GM18870 (cell line): ENCODE measurements at regions not wholly inside any gene's neighbourhood (a gene's known extent, or its start where the extent isn't known, plus 50 kb on each side); places are given as distances from the start of the nearest gene placed in this dataset.
"Not testable (repeated sequence)": the region's sequence is repeated elsewhere in the genome, so short reads cannot be mapped to it uniquely, and the experiment has no call there.

ENCODE experiments used
- ATAC-seq: cut with Tn5 transposase; IDR thresholded peaks from one replicate; pipeline ENCODE4 v1.9.1; 2021; ENCODE audit warnings: moderate library complexity; ENCODE audit not compliant: unreplicated experiment

- peak; percentile 43 for ATAC-seq
Observed at GRCh38 chr9:33623658-33624586, 99.9 kb downstream of the ANKRD18B start.

- ATAC-seq = not testable (repeated sequence)
Observed at GRCh38 chr9:33628318-33628717, 104.3 kb downstream of the ANKRD18B start.

- no peak for ATAC-seq
Observed at GRCh38 chr9:33628865-33629410, 104.9 kb downstream of the ANKRD18B start.

- no peak for ATAC-seq
Observed at GRCh38 chr9:33633636-33634035, 109.6 kb downstream of the ANKRD18B start.

- ATAC-seq = no peak
Observed at GRCh38 chr9:33637881-33638280, 113.8 kb downstream of the ANKRD18B start.

GRCh38 chr9:33638391-33638915 is 114.4 kb downstream of the ANKRD18B start:
- ATAC-seq = no peak

- no peak for ATAC-seq
Observed at GRCh38 chr9:33645706-33646105, 121.7 kb downstream of the ANKRD18B start.

- no peak for ATAC-seq
Observed at GRCh38 chr9:33649463-33649862, 125.4 kb downstream of the ANKRD18B start.

- ATAC-seq = no peak
Observed at GRCh38 chr9:33651125-33651524, 127.1 kb downstream of the ANKRD18B start.

GRCh38 chr9:33659921-33660320 is 135.4 kb upstream of the PRSS3 start:
- ATAC-seq = no peak

- no peak for ATAC-seq
Observed at GRCh38 chr9:33660772-33661171, 134.6 kb upstream of the PRSS3 start.

- no peak for ATAC-seq
Observed at GRCh38 chr9:33661176-33661575, 134.2 kb upstream of the PRSS3 start.

GRCh38 chr9:33662871-33663270 is 132.5 kb upstream of the PRSS3 start:
- ATAC-seq = no peak

GRCh38 chr9:33676194-33676745 is 119.1 kb upstream of the PRSS3 start:
- not testable (repeated sequence) for ATAC-seq

- no peak for ATAC-seq
Observed at GRCh38 chr9:33676746-33677505, 118.4 kb upstream of the PRSS3 start.

- no peak for ATAC-seq
Observed at GRCh38 chr9:33677506-33677809, 117.9 kb upstream of the PRSS3 start.

GRCh38 chr9:33677961-33678360 is 117.4 kb upstream of the PRSS3 start:
- ATAC-seq = no peak

- ATAC-seq = no peak
Observed at GRCh38 chr9:33682551-33682950, 112.8 kb upstream of the PRSS3 start.

GRCh38 chr9:33684831-33685230 is 110.5 kb upstream of the PRSS3 start:
- ATAC-seq = no peak

GRCh38 chr9:33686942-33687341 is 108.4 kb upstream of the PRSS3 start:
- ATAC-seq = no peak

GRCh38 chr9:33687779-33688178 is 107.6 kb upstream of the PRSS3 start:
- no peak for ATAC-seq
